Ecto neural progenitor cell (in vitro differentiated cells): ENCODE measurements at regions not wholly inside any gene's neighbourhood (a gene's known extent, or its start where the extent isn't known, plus 50 kb on each side); places are given as distances from the start of the nearest gene placed in this dataset.

Source experiments
- DNase-seq: peaks from one replicate; pipeline ENCODE4 v3.0.0-alpha.2; 2018; ENCODE audit warnings: low spot score

DNA sequence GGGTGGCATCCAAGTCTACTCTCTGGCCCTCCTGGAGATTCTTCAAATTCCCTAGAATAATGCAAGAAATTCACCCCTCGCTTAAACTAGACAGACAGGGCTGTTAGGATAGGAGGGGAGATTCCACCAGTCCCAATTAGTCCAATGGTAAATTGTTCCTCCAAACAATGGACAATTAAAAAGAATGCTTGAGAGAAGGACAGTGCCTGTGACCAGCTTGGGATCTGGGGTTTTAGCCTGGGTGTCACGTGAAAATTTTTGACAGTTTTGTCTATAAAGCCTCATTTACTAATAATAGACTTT is 177.7 kb upstream of the RAB4A start:
- DNase-seq: no peak

DNA sequence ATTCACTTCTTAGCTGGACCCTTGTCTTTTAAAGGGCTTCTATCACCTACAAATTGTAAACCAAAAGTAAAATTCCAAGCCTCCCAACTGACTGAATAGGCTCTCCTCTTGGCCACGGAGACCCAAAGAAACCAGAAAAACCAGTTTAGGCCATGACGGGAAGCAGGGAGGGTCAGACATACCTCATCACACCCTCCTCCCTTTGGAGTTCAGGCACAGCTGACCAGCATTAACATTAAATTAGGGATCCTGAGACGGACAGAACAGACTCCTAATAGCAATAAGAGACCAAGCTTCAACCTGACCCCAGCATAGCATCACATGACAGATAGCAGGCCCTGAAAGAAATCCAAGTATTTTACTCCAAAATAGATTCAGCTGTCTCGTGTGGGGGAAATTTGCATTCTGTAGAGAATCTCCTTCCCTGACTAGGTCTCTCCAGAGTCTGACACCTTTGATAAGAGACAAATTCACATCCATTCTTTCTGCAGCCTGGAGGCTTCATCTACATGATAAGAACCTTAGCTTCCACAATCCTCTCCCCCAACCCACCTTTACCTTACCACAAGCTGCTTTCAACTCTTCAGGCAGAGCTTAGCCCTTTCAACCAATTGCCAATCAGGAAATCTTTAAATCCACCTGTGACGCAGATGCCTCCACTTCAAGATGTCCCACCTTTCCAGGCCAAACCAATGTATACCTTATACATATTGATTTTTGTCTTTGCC is 177.1 kb upstream of the RAB4A start:
- DNase-seq: no peak

DNA sequence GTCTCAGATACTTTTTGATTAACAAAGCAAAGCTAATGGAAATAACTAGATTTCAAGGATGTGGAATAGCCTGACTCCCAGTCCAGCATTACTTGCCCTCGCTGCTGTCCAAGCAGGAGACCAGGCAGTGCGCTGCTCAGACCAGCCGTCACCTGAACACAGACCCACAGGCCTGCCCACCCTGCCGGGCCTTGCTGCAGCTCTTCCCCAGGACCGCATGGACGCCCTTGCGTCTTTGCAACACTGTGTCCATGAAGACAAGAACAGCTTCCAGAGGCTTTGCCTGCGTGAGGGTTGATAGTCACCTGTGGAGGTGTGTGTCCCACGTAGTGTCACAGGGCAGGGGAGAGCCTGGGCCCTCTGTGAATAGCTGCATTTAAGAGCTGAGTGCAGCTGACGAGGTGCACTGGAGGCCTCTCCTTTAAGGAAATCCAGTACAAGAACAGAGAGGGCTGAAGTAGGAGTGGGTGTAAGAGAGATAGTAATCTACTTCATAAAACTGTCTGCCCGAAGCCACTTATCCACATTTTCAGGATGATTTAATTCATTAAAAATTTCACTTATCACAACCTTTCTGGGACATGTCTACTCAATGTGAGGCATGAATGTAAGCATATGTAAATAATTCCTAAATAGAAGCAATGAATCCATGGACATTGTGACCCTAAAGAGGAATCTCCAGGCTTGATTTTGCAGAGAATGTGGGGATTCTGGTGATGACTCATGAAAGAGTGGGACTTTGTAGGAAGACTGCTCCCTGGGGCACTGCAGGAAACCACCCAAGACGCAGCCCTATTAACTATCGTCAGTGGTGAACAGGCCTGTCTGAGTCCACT is 176.2 kb upstream of the RAB4A start:
- no peak for DNase-seq

DNA sequence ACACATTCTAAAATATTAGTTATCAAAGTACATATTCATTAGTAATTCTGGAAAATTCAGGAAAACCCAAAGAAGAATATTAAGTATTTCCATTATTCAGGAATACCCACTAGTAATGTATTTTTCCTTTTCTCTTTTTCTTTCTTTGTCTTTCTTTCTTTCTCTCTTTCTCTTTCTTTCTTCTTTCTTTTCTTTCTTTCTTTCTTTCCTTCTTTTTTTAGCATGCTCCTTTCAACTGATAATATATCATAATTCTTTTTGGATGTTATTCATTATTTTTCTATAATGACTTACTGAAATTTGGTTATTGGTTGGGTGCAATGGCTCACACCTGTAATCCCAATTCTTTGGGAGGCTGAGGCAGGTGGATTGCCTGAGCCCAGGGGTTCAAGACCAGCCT is 175.6 kb upstream of the RAB4A start:
- DNase-seq: no peak

DNA sequence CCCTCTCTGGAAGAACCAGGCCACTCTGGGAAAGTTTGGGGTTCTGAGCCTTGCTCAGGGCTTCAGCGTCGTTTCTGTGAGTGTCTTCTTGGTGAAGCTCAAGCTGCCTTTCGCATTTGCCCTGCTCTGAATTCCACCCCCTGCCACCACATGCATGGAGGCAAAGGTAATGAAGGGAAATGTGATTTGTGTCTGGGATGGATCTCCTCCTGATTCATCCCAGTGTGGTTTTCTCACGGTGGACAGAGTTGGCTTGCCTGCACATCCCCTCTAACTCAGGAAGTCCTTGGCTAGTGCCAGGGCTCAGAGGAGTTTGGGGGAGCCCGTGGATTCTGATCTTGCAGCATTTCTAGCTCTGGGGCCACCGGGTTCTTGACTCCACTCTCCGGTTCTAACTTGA is 173.6 kb upstream of the RAB4A start:
- DNase-seq: no peak

DNA sequence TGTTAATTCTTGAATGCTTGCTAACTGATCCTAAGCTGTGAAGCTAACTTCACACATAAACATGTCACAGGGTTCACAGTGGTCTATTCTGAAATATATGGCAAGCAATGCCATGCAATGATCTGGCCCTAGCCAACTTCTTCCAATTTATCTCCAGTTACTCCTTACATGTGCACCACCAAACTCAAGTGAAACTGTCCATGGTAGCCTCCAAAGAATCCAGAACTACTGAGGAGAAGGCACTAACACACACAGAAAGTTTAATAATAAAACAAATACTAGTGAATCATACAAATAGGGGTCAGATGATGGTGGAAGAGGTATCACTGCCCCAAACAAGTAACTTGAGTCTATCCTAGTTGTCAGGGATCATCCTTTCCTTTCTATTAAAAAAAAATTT is 172.6 kb upstream of the RAB4A start:
- DNase-seq: no peak

DNA sequence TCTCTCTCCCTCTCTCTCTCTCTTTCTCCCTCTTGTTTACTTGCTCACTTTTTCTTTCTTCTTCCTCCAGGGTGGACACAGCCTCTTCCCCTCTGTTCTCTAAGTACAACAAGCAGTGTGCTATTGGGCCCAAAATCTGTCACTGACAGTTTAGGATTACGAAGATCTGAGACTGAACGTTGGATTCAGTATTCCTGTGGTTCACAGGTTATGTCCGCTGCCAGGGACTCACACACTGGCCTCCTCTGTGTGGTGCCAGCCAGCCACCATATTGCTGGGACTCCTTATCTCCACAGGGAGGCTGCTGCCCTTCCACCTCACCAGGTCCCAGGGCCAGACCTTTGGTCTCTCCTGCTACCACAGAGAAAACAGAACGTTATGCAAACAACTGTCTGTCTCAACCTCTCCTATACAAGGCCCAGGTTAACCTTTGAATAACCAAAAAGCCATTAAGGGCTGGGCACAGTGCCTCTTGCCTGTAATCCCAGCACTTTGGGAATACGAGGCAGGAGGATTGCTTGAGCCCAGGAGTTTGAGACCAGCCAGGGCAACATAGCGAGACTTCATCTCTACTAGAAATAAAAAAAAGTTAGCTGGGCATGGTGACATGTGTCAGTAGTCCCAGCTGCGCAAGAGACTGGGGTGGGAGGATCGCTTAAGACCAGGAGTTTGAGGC is 171.9 kb upstream of the RAB4A start:
- DNase-seq: no peak

DNA sequence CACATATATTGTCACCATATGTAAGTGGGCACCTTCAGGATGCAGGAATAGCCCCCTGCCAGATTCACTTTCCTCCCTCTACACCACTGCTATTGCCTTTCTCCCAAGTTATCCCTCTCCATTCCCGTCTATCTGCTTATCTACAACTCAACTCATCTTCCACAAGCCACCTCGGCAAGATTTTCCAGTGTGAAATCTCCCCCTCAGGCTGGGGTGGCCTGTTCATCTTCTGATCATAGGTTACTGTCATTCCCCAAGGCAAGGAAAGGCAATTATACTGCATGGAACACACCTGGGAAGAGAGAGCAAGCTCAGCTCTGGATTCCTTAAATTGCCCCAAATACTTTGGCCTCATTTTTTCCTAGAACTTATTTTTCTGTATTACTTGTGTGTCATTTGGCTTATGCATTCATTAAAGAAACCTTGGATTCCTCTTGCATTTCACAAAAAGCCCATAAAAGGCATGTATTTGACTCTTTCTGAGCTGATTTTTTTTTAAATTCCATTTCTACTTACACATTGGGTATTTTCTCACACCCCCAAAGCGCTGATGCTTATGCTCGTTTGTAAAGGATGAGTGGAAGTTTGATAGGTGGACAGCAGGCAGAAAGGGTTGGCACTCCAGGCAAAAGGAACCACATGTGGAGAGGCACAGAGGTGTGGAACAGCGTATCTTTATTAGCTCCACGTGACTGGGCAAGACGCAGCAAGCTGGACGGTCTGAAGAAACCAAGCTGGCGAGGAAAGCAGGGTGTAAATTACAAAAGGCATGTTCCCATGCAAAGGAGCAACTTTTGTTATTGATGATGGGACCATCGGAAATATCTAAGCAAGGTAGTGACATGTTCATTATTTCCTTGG is 169.7 kb upstream of the RAB4A start:
- no peak for DNase-seq

DNA sequence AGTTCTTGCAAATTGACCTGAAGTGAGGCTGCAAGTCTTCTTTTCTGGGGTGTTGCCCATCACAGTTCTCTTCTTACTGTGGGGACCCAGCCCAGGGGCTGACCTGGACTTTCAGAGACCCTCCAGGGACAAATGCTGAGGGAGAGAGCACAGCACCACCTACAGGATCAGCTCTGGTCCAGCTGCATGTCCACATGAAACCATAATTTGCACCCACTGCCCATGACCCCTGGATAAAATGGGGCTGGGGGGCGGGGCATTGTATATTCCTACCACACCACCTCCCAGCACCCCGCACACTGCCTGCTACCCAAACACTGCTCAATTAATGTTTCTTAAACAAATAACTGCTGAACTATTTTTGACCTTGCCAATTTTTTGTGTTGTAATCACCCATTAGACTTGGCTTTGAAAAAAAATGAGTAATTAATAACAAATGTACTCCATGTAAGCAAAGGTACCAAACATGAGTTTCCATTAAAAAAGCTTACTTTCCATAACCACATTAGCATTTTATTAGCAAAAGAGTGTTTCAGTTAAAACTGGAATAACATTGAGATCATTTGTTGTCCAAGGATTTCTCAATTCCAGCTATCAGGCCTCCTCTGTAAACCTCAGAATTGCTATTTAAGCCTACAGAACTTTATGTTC is 168.0 kb upstream of the RAB4A start:
- DNase-seq: no peak

DNA sequence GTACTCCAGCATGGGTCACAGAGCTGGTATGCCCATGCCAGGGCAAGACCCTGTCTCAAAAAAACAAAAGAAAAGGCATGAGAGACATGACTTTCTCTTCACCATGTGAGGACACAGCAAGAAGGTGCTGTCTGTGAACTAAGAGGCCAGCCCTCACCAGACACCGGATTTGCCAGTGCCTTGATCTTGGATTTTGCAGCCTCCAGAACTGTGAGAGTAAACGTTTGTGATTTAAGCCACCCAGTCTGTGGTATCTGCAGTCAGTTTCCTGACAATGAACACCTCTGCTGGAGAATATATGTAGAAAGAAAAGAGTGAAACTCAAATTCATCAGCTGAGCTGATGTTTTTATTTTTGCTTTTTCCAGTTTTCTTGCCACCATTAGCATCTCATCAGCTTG is 166.3 kb upstream of the RAB4A start:
- DNase-seq: no peak

DNA sequence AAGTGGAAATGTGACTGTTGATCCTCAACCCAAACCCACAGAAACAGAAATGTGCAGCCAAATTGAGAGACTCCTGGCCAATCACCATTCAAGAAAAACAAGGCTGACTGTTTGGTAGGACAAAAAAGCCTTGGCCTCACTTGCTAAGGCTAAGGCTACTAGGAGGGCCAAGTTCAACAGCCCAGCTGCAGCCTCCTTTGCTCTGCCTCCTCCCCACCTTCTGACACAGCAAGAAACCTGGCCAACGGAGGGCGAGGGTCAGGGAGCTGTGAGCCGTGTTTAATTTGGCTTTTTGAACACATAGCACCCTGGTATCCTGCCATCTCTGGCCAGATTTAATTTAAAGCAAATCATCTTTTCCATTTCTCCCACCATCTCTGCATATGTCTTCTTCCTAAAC is 165.8 kb upstream of the RAB4A start:
- DNase-seq: no peak

DNA sequence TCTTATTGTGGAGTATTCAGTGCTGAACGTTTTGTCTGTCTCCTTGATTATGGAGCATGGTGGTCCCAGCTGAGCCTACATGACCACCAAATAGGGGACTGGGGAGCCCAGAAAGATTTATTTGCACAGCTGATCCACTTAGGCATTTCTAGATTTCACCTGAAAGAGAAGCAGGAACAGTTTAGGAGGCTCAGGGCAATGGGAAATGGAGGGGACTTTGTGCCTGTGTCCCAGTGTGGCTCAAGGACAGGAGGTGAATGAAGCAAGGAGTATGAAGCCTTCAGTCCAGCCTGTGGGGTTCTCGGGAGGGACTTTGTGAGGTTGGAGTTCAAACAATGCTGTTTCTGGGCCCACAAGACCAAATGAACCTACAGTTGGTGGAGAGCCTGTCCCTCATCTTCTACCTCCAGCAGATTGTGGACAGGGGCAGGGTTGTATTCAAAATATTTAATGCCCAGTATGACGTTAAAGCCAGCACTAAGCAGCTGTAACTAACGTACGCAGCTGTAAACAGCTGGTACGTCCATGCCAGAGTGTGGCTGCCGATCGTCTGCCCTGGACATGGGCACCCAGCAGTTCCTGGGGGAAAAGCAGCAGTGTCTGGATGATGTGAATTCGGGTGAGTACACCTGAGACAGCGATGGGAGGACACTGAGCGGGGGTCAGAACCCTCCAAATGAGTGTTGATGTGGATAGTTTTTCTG is 164.9 kb upstream of the RAB4A start:
- DNase-seq: no peak

DNA sequence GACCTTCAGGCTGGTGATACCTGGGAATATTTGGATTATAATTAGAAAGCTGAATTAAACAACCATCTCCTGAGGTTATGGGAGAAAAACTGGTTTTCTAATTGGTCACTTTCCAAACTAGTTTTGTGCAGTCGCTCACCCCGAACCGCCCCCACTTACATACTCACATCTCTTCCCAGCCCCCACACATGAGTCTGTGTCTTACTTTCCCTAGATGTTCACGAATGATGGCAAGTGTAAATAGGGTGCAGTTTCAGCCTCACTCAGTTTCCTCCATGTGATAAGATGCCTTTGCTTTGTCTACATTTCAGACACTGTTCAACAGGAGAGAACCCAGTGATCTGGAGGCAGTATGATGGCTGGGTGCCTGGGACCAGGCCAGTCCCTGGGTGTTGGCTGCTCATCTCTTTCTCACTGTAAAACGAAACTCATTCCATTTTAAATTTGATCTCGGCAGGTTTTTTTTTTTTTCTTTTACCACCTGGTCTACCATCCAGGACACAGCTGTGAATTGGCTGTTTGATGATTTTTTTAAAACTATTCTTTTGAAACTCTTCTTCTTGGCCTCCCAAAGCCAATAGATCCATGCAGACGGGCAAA is 164.3 kb upstream of the RAB4A start:
- DNase-seq: no peak

DNA sequence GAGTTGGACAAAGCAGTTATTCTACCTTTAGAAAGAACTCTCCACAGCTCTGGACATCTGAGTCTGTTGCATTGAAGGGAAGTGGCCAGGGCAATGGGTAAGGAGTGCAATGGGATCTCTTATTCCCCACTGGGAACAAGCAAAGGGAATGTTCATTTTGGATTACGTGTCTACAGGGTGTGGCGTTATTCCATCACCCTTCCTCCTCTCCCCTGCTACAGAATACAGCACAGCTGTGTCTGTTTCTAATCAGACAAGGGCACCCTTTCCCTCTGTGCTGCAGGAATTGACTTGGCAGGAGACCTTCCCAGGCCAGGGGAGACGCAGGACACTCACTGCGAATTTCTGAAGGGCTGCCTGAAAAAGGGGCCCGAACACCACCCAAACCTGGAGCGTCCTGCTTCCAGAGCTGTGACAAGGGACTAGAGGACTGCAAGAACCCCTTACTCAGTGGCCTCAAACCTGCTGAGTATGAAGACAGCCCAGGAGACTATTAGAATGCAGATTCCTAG is 163.6 kb upstream of the RAB4A start:
- no peak for DNase-seq

DNA sequence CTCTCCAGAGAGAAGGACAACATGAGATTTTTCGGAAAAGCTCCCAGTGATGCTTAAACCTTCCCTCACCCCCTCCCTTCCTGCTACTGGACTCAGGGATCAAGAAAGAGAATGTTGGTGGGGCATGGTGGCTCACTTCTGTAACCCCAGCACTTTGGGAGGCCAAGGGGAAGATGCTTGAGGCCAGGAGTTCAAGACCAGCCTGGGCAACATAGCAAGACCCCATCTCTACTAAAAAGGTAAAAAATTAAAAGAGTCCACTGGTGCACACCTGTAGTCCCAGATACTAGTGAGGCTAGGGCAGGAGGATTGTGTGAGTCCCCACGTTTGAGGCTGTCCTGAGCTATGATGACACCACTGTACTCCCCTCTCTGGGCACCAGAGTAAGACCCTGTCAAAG is 162.9 kb upstream of the RAB4A start:
- no peak for DNase-seq

DNA sequence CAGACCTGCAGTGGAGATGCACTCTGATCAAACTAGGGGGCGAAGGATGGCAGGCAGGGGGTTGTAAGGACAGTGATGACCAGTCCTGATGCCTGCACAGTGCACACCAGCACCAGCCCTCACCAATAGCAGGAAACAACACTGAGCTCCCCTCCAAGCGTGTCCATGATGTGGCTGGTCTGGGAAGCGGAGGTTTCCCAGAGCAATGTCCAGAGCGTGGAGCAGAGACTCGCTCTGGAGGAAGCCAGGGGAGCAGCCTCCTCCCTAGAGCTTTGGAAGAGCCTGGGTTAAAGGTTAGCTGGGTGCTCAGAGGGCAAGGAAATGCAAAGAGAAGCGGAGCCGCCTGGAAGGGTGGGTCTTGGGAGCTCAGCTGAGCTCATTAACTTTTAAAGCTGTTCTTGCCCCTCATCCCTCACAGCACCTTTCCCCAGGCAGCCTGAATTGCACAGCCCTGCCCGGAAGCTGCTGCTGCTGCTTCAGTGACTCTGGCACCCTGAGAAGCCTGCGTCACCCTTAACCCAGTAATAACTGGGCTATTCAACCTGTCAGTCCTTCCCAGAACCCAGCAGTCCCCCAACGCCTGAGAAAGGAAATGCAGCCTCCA is 162.2 kb upstream of the RAB4A start:
- DNase-seq: no peak

DNA sequence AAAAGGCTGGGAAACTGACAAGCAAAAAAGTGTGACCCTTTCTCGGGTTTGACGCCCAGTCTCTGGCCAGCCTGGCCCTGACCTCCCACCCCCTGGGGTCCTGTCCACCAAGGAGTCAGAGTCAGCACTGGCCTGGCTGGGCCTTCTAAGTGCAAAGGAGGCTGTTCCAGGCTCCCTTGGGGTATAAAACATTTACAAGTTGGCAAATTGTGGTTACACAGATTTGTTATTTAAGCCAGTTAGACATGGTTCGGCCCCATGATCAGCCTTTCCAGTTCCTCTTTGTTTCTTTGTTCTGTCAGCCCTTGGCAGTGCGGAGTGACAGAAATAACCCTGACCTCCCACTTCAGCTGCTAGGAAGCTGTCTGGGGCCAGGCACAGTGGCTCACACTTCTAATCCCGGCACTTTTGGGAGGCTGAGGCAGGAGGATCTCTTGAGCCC is 161.6 kb upstream of the RAB4A start:
- no peak for DNase-seq

DNA sequence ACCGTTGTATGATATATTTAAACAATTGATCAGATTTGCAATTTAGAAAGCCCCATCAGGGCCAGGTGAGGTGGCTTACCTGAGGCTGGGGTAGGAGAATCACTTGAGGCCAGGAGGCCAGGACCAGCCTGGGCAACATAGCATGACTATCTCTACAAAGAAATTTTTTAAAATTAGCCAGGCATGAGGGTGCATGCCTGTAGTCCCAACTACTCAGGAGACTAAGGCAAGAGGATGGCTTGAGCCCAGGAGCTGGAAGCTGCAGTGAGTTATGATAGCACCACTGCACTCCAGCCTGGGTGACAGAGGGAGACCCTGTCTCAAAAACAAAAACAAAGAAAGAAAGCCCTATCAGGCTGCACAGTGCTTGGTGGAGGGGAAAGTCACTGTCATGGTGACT is 159.9 kb upstream of the RAB4A start:
- no peak for DNase-seq

DNA sequence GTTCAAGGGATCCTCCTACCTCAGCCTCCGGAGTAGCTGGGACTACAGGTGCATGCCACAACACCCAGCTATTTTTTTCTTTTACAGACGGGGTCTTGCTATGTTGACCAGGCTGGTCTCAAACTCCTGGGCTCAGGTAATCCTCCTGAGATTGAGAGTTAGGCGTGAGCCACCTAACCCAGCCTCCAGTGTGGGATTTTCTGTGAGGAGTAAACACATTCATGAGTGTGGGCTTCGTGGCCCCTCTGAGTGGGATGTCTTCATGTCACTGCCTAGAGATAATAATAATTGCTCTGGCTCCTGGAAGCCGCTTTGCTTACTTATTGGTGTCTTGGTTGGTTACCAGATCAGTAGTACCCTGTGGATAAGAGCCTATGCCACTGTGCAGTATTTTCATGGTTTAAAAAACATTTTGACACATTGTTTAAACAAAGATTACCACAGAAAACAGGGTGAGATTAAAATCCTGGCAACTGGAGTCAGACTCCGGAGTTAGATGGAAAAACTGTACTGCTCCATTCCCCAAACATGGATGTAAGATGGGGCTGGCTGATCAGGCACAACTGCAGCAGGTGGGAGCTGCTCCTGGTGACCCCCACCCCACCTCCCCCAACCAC is 159.1 kb upstream of the RAB4A start:
- DNase-seq: no peak
